Stimulated activated CD4-positive, alpha-beta T cell treated with anti-CD3 and anti-CD28 coated beads, Interleukin-4, amount 100 ng/mL, for 1 hour (primary cell): ENCODE measurements at regions not wholly inside any gene's neighbourhood (a gene's known extent, or its start where the extent isn't known, plus 50 kb on each side); places are given as distances from the start of the nearest gene placed in this dataset.

Source experiments
- DNase-seq: peaks from one replicate; pipeline ENCODE4 v3.0.0-alpha.2; 2020

DNA sequence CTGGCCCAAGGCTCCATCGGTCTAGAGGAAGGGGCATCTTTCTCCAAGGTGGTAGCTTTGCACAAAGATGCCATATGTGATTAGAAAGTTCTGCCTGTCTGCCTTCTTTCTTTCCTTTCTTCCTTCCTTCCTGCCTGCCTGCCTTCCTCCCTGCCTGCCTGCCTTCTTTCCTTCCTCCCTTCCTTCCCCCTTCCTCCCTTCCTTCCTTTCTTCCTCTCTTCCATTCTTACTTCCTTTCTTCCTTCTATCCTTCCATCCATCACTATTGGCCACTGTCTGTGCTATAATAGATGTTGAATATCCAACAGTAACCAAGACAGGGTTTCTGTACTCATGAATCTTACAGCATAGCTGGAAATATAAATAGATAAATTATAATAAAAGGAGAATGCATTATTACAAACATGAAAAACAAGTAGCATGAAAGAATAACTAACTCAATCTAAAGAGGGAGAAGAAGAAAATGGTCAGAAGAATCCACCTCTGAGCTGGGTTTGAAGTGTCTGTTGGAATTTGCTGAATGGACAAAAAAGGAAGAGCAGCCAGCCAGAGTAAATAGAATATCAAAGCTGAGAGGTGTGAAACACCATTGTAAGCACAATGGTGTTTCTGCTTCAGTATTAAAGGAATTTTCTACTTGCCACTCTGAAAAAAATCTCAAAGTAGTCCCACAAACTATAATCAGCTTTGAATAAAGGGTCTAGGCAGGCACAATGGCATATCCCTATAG is 250.6 kb upstream of the NR5A2 start:
- DNase-seq, result no peak

DNA sequence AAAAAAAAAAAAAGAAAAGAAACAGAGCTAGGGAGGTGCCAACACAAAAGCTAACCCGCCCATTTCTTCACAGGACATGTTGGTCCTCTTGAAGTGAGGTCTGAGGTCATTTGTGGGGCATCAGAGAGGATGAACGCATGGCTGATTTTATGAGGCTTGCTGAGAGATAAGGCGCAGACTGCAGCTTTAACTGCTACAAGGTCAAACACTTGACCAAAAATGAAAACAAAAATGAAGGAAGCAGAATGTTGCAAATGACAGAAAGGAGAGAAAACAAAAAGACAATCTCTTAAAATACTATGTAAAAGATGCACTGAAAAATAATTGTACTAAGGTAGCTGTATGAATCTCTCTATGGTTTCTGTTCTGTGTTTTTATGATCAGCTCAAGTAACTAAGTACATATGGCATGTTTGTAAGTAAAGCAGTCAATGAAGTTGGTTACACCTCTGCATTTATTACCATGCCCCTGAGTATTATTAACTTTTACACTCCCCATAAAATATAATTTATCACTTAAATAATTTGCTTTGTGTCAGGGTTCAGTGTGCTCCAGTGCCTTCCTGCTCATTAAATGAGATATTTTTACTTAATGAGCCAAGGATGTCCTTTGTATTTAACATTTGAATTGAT is 249.1 kb upstream of the NR5A2 start:
- no peak for DNase-seq

DNA sequence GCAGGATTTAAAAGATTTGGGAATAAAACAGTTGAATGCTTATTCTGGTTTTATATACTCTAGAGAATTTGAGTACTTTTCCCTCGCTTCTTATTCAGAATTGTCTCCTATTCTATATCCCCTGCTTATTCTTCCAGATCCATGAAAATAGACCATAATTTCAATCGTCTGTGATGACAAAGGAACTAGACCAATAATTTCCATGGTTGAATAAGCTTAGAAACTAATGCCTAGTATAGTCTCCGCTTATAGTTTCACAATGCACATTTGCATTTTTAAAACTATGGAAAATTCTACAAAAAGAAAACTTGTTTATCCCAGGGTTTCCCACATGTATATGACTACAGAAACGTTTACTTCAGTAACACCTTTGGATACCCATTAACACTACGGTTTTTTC is 247.4 kb upstream of the NR5A2 start:
- no peak for DNase-seq

DNA sequence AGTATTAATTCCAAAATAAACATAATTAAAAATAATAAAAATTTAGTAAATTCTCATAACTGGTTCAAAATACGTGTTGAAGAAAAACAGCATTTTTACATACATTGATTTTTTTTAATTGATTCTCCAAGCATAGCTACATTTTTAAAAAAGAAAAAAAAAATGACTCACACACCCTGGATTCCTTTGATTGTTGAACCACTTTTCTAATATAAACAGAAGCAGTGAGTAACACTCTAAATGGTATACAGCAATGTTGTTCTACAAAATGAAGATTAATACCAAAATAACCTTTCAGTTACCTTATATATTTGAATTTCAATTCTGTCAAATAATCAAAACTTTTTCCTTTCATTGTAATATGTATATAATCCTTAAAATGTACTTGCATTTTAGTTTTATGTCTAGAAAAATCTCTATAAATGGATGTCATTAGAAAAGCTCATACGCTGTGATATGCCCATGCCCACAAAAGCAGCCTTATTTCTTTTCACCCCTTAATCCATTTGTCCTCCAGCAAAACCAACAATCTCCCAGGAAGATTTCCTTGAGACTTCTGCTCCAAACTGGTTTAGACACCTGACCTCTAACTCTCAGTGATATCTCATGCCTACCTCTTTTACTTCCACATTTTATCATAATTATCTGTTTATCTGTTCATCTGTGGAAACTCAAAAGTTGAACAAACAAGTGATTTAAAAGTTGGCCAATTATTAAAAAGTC is 246.4 kb upstream of the NR5A2 start:
- no peak for DNase-seq

DNA sequence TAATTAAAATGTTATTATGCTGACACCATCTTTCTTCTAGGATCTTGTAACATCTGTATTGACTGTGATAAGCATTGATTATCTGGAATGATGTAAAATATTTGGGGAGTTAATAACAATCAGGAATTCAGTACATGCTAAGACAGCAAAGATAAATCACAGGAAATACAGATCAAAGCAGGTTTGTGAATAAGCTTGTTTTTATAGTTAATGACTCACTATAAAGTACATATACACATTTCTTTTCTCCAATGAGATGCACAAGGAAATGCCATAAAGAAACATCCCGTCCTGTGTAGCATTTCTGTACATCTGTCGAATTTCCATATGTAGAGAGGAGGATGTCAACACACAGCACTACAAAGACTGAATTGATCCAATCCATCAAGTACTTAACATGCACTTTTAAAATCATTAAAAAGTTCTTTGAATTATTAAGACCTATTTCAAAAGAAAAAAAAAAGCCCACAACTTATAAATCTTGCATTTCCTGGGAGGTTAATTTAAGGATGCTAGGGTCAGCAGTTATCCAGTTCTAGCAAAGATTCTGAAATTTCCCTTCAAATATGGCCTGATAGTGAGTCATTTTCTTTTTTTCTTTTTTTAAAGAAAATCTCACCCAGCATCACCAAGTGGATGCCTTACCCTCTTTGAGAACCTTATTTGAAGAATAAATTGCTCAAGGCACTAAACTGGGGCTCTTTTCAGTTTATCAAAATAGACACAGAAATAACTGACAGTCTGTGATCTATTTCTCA is 243.2 kb upstream of the NR5A2 start:
- DNase-seq, result no peak

DNA sequence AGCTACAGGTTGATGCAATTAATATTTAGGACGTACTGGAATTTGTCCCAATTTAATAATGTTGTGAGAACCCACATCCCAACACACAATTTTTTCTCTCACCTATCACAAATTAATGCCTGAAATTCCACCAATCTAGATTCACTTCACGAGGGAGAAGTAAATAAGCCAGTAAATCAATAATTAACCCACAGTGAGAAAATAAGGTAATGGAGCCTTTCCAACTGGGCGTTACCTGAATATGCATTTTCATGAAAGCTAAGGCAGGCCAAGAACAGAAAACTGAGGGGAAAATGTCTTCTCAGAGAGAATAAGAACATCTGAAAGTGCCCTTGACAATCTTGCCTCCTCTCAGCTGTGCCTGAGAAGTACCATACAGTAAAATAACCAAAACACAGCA is 240.8 kb upstream of the NR5A2 start:
- no peak for DNase-seq

DNA sequence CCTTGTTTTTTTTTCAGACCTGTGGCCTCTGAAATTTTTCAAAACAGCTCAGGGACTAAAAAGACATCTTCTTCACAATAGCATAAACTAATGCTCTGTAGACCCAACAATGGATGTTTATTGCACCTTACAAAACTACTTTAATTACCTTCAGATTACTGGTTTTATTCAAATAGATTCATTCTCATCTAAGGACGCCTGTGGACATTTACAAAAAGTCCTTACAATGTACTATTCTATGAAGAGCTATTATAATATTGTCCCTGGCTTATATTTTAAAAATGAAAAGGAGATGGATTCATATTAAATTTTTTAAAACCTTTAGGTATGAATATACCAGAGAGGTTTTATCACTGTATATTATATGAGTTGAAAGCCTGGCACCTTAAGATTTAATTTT is 238.4 kb upstream of the NR5A2 start:
- DNase-seq, result no peak

DNA sequence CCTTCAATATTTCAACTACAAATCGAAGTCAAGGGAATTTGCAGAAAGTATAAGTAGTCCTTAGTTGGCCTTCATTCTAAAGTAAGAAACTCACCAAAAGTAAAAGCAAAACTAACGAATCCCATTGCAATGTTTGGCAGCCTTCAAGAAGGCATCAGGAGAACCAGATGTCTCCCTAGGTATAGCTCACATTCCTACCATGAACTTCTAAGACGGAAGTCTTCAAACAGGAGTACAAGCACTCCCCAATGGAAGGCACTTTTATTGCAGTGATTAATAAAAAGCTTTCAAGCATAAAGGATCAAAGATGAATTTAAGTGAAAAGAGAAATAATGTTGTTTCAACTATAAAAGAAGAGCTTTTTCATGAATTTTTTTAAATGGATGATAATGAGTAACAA is 236.0 kb upstream of the NR5A2 start:
- no peak for DNase-seq

DNA sequence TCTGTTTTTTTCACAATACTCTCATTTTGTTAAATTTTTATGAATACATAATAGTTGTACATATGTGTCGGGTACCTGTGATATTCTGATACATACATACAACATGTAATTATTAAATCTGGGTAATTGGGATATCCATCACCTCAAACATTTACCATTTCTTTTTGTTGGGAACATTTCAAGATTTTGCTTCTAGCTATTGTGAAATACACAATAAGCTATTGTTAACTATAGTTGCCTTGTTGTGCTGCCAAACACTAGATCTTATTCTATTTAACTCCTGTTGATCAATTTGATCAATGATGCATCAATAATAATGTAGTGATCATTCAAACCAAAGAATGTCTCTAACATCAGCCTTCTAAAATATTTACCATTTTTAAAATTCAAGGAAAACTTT is 234.6 kb upstream of the NR5A2 start:
- no peak for DNase-seq

DNA sequence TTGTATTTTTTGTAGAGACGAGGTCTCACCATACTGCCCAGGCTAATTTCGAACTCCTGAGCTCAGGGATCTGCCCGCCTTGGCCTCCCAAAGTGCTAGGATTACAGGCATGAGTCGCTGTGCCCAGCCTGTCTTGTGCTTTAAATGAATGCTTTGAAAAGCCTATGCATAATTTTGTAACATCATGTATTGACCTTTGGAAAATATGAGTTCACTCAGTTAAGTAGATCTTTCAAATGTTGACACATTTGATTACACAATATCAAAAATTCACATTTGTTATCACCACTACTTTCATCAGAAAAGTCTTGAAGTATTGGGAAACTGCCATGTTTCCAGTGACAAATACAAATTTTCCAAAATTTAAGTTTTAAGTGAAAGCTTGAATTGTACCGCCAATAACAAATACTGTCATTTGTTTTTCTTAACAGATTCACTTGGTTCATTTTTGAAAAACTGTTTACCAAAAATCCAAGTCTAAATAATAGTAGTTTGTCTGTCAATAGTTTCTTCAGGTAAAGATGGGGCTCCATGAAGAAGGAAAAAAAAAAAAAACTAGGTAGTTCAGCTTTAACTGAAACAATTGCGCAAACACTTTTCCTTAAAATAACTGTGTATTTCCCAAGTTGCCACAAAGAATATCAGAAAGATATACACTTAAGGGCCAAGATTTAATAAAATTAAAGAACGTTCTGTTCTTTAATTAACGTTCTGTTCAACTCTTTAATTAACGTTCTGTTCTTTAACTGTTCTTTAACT is 233.2 kb upstream of the NR5A2 start:
- no peak for DNase-seq

DNA sequence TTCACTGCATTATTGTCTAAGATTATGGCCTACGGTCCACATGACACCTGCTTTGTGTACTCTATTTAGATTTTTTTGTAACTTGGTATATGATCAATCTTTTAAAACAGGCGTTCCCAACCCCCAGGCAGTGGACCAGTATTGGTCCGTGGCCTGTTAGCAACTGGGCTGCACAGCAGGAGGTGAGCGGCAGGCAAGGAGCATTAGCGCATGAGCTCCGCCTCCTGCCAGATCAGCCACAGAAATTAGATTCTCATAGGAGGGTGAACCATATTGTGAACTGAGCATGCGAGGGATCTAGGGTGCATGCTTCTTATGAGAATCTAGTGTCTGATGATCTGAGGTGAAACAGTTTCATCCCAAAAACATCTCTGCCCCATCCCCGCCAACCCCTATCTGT is 228.4 kb upstream of the NR5A2 start:
- no peak for DNase-seq

DNA sequence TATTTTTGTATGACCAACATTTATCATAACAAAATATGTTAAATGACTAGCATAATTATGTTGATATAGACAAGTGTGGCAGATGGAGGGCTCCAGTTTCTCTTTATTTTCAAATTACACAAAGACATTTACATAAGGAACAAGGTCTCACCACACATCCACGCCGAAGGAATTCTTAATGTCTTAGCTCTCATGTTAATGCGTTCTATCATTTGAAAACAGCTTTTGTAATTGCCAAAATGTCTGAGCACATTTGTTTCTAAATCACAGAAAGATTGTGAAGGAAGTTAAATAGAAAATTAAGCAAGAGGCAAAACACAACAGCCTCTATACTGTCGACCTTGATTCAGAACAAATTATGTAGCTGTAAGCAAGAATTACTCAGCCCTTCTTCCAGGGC is 223.0 kb upstream of the NR5A2 start:
- DNase-seq, result no peak

DNA sequence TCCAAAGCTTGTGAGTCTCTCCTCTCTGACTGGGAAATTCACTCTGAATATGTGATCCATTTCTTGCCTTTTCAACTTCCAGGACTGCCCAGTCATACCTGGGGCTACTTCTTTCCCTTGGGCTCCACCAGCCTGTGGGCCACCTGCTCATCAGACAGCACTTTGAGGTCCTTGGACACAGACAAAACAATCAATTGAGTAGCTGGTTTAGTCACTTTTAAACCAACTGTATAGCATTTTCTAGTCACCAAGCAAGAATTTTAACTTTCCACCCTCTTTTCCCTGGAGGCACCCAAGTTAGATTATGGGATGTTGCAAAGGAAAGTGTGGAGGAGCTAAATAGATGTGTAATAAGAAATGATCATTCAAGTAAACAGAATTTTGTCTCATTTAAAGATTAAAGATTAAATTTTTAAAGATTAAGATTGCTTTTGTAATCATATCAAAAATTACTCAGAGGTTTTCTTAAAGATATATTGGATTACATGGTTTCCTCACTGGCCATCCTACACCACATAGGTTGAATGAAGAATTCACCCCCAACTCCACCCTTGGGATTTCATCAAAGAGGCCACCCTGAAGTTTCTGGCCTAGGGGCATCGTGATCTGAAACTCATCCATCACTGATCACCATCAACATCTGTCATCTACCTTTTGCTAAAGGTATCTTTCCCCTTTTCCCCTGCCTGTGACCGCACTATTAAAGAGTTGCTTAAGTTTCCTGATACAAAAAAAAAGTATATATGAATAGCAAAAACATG is 219.2 kb upstream of the NR5A2 start:
- no peak for DNase-seq

DNA sequence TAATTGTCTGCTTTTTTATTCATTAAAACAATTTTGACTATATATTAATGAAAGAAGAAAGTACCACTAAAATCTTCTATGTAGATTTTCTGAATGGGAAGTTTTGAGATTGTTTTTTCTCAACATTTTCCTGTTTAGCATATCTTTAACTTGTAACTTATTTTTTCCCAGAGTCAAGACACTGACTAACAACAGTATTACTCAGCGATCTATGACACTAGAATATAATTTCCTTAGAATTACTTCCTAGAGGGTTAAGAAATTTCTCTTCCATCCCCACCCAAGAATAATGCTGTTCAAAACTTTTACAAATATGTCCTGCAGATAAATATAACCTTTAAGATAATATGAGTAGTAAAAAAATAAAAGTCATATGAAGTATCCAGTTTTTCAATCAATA is 218.2 kb upstream of the NR5A2 start:
- no peak for DNase-seq

DNA sequence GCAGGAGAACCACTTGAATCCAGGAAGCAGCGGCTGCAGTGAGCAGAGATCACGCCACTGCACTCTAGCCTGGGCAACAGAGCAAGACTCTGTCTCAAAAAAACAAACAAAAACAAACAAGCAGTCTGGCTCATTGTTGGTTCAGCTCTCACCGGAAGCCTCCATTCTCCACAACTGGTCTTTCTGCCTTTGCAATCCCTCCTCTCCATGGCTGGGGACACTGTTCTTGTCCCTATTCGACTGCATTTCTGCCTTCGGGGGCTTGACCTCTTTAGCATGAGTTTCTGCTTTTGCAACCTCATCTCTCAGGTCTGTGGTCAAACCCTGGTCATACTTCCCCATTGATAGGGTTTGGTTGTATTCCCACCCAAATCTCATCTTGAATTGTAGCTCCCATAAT is 216.3 kb upstream of the NR5A2 start:
- no peak for DNase-seq

DNA sequence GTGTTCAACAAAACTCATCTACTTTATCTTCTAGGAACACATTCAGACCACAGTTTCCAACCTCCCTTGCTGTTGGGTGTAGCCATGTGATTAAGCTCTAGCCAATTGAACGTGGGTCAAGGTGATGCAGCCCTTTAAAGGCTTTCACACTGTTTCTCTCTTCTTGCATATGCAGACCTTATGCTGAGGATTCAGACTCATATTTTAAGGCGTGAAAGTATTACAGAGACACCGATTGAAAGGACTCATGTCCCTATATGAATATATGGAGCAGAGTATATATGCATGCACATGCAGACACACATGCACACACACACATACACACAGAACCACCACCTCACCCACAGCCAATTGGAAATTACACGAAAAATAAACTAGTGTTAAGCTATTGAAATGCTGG is 214.3 kb upstream of the NR5A2 start:
- DNase-seq, result no peak

DNA sequence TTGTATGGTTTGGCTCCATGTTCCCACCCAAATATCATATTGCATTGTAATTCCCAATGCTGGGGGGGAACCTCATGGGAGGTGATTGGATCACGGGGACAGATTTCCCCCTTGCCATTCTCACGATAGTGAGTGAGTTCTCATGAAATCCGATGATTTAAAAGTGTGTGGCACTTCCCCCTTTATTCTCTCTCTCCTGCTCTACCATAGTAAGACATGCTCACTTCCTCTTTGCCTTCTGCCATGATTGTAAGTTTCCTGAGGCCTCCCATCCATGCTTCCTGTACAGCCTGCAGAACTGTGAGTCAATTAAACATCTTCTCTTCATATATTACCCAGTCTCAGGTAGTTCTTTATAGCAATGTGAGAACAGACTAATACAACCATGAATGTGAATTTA is 211.6 kb upstream of the NR5A2 start:
- no peak for DNase-seq

DNA sequence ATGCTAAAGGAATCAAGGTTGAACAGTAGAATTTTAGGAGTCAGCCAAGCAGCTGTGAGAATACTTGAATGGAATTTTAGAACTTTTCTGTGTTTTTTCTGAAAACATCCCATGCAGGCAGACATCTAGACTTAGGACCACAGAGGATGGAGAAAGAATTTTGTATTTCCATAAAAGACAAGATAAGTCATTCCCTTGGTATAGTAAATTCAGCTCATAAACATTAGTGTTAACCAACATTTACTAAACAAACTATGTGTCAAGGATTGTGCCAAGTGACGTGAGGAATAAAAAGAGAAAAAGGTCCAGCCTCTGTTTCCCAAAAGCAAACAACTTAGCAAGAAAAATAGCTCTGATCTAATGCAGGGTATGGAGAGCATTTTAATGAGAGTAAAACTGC is 210.2 kb upstream of the NR5A2 start:
- DNase-seq, result no peak

DNA sequence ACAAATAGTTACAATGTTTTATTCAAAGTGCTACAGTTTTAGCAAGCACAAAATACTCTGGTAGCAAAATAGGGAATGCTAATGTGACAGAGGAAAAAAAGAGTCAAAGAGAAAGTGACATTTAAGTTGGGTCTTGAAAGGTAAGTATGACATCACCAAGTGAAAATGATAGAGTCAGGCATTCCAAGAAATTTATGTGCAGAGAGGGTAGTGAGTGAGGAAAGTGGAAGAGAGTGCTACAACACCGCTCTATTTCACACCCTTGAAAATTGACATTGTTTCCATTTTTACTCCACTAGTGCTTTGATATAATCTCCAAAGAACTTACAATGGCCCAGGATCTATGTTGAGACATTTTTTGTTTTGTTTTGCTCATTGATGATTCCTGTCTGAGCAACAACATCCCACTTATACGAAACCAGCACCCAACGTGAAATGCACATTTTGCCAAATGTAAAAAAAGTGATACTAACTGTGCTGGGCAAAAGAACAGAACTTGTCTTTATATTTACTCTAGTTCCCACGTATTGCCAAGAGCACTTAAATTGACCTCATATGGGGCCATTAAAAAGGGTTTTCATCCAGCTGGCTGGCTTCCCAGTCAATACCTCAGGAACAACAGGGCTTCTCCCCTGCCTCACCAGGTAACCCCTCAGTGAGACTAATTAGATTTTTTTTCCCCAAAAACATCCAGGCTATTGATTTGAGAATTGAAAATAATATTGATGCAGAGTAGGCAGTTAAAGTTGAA is 206.3 kb upstream of the NR5A2 start:
- DNase-seq, result no peak

DNA sequence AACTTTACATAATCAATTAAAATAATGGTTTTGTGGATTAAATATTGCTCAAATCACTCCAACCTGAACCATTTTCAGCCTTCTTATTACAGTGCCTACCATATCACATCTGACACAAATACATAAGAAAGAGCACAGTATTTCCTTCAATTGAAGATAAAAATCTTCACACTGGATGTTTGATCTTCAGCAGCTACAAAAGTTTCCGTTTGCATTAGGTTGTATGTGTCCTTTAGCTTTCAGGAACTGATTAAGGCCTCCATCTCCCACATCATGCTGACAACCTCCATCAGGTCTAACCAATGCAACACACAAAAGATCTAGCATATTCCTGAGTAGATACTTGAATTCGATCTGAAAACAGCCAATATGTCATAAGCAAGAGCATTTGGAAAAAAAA is 195.1 kb upstream of the NR5A2 start:
- no peak for DNase-seq

DNA sequence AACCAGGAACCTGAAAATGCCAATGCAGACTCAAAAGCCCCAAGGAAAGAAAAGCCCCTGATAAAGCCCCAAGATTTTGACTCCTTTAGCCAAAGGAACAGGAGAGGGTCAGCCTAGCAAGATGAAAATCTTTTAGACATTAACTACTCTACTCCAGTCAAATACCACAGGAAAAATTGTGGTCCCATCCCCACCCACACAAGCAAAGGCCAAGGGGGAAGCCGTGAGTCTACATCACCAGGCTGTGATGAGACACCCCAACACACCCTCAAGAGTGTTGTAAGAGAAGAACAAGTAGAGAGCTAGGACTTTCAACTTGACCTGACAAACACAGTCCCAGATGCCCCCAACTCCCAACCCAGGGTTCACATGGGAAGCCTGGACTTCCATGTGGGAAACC is 192.8 kb upstream of the NR5A2 start:
- no peak for DNase-seq
